ENCODE measurements at regions not wholly inside any gene's neighbourhood (a gene's known extent, or its start where the extent isn't known, plus 50 kb on each side); places are given as distances from the start of the nearest gene placed in this dataset.

GRCh38 chr3:72334681-72335457 is 513.4 kb downstream of the SHQ1 start:
- DNase-seq (ENCODE audit: low read depth in 2 of 2, low spot score in 1 of 2) = no peak

GRCh38 chr3:72332689-72333088 is 515.6 kb downstream of the SHQ1 start:
- DNase-seq (ENCODE audit: low read depth in 2 of 2, low spot score in 1 of 2) = no peak

- no peak for DNase-seq (ENCODE audit: low read depth in 2 of 2, low spot score in 1 of 2)
These were observed 516.2 kb downstream of the SHQ1 start for GRCh38 chr3:72332036-72332435.

- no peak for DNase-seq (ENCODE audit: low read depth in 2 of 2, low spot score in 1 of 2)
These were observed 517.2 kb downstream of the SHQ1 start for GRCh38 chr3:72331076-72331475.

- no peak for DNase-seq (ENCODE audit: low read depth in 2 of 2, low spot score in 1 of 2)
These were observed 518.9 kb downstream of the SHQ1 start for GRCh38 chr3:72329354-72329753.

- DNase-seq (ENCODE audit: low read depth in 2 of 2, low spot score in 1 of 2) = no peak
These were observed 519.4 kb downstream of the SHQ1 start for GRCh38 chr3:72328755-72329277.

- DNase-seq (ENCODE audit: low read depth in 2 of 2, low spot score in 1 of 2) = no peak
These were observed 521.2 kb downstream of the SHQ1 start for GRCh38 chr3:72327008-72327407.

GRCh38 chr3:72324253-72324811 is 523.9 kb downstream of the SHQ1 start:
- no peak for DNase-seq (ENCODE audit: low read depth in 2 of 2, low spot score in 1 of 2)

- DNase-seq (ENCODE audit: low read depth in 2 of 2, low spot score in 1 of 2) = no peak
These were observed 524.5 kb downstream of the SHQ1 start for GRCh38 chr3:72323773-72324172.

- no peak for DNase-seq (ENCODE audit: low read depth in 2 of 2, low spot score in 1 of 2)
These were observed 525.8 kb downstream of the SHQ1 start for GRCh38 chr3:72322264-72322976.

- no peak for DNase-seq (ENCODE audit: low read depth in 2 of 2, low spot score in 1 of 2)
These were observed 527.3 kb downstream of the SHQ1 start for GRCh38 chr3:72320955-72321303.

- DNase-seq (ENCODE audit: low read depth in 2 of 2, low spot score in 1 of 2) = no peak
These were observed 527.9 kb downstream of the SHQ1 start for GRCh38 chr3:72320095-72320954.

GRCh38 chr3:72319194-72320094 is 528.8 kb downstream of the SHQ1 start:
- DNase-seq (ENCODE audit: low read depth in 2 of 2, low spot score in 1 of 2) = no peak

- DNase-seq (ENCODE audit: low read depth in 2 of 2, low spot score in 1 of 2) = no peak
These were observed 529.6 kb downstream of the SHQ1 start for GRCh38 chr3:72318504-72319193.

- DNase-seq (ENCODE audit: low read depth in 2 of 2, low spot score in 1 of 2) = no peak
These were observed 530.8 kb downstream of the SHQ1 start for GRCh38 chr3:72317491-72317890.

GRCh38 chr3:72316501-72317279 is 531.6 kb downstream of the SHQ1 start:
- DNase-seq (ENCODE audit: low read depth in 2 of 2, low spot score in 1 of 2) = no peak

GRCh38 chr3:72313308-72313707 is 528.4 kb upstream of the PROK2 start:
- no peak for DNase-seq (ENCODE audit: low read depth in 2 of 2, low spot score in 1 of 2)

GRCh38 chr3:72312339-72312738 is 527.4 kb upstream of the PROK2 start:
- DNase-seq (ENCODE audit: low read depth in 2 of 2, low spot score in 1 of 2) = no peak

GRCh38 chr3:72311425-72311824 is 526.5 kb upstream of the PROK2 start:
- no peak for DNase-seq (ENCODE audit: low read depth in 2 of 2, low spot score in 1 of 2)

All from stimulated activated CD8-positive, alpha-beta memory T cell treated with anti-CD3 and anti-CD28 coated beads, Interleukin-4, amount 100 ng/mL, for 1 hour (primary cell).